Type B pancreatic cell (in vitro differentiated cells): ENCODE measurements at regions not wholly inside any gene's neighbourhood (a gene's known extent, or its start where the extent isn't known, plus 50 kb on each side); places are given as distances from the start of the nearest gene placed in this dataset.

Source experiments
- DNase-seq: peaks from one replicate; pipeline ENCODE4 v3.0.0; 2021; ENCODE audit warnings: mixed read lengths; ENCODE audit not compliant: unreplicated experiment; ENCODE audit errors: extremely low spot score
- H3K27ac Mint-ChIP-seq: 2 replicates; pipeline ENCODE4 v1.8.0; 2021; ENCODE audit warnings: mild to moderate bottlenecking, mixed read lengths
- H3K27me3 Mint-ChIP-seq: 2 replicates; pipeline ENCODE4 v1.8.0; 2021; ENCODE audit warnings: mixed read lengths
- H3K36me3 Mint-ChIP-seq: 2 replicates; pipeline ENCODE4 v1.8.0; 2021; ENCODE audit warnings: mixed read lengths
- H3K4me1 Mint-ChIP-seq: one replicate; pipeline ENCODE4 v1.8.0; 2021; ENCODE audit warnings: mixed read lengths; ENCODE audit not compliant: unreplicated experiment
- H3K4me3 Mint-ChIP-seq: 2 replicates; pipeline ENCODE4 v1.8.0; 2021; ENCODE audit warnings: mild to moderate bottlenecking, mixed read lengths
- H3K9me3 Mint-ChIP-seq: 2 replicates; pipeline ENCODE4 v1.8.0; 2021; ENCODE audit warnings: mixed read lengths
- CTCF ChIP-seq: fragments of 200-600 bp; sonication (generic); conservative IDR thresholded peaks from 2 replicates; pipeline ENCODE4 v1.5.0; 2021; ENCODE audit warnings: antibody characterized with exemption, mild to moderate bottlenecking

GRCh38 chr10:133035952-133036351 lies 51.8 kb upstream of the ADGRA1 start:
- no peak for TF ChIP-seq CTCF
- no peak for DNase-seq
- H3K9me3 Mint-ChIP-seq = no peaks in the 10 kb centered on the region
- peaks cover 30% of the 10 kb centered on the region for H3K27me3 Mint-ChIP-seq
- H3K4me3 Mint-ChIP-seq = no peak overlapping the region
- H3K27ac Mint-ChIP-seq = no peak overlapping the region
- H3K36me3 Mint-ChIP-seq = no peaks in the 10 kb centered on the region
- peaks cover 2% of the 10 kb centered on the region for H3K4me1 Mint-ChIP-seq

DNA sequence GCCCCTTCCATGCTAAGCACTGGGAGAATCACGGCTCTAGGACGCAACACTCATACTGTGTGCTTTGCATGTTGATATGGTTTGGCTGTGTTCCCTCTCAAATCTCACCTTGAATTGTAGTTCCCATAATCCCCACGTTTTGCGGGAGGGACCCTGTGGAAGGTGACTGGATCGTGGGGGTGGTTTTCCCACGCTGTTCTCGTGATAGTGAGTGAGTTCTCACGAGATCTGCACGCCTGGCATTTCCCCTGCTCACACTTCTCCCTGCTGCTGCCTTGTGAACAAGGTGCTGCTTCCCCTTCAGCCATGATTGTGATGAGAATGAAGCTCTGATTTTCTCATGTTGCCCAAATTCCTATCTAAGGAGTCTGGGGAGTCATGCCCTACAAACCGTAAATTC lies 53.0 kb upstream of the ADGRA1 start:
- no peak for TF ChIP-seq CTCF
- peaks cover 36% of the 10 kb centered on the region for H3K27me3 Mint-ChIP-seq

GRCh38 chr10:133034092-133034491 lies 53.6 kb upstream of the ADGRA1 start:
- Mint-ChIP-seq H3K4me1 (peaks cover 6% of the 10 kb centered on the region), H3K27me3 (peaks cover 36% of the 10 kb centered on the region), H3K4me3 (no peak overlapping the region), H3K27ac (no peak overlapping the region), H3K36me3 (no peaks in the 10 kb centered on the region), H3K9me3 (no peaks in the 10 kb centered on the region)
- DNase-seq = no peak
- TF ChIP-seq CTCF = no peak

More for the DNA sequence above, 53.0 kb upstream of the ADGRA1 start:
- no peaks in the 10 kb centered on the region for H3K36me3 Mint-ChIP-seq
- peaks cover 6% of the 10 kb centered on the region for H3K4me1 Mint-ChIP-seq
- no peak overlapping the region for H3K4me3 Mint-ChIP-seq
- H3K9me3 Mint-ChIP-seq = no peaks in the 10 kb centered on the region
- DNase-seq = no peak
- H3K27ac Mint-ChIP-seq = no peak overlapping the region

DNA sequence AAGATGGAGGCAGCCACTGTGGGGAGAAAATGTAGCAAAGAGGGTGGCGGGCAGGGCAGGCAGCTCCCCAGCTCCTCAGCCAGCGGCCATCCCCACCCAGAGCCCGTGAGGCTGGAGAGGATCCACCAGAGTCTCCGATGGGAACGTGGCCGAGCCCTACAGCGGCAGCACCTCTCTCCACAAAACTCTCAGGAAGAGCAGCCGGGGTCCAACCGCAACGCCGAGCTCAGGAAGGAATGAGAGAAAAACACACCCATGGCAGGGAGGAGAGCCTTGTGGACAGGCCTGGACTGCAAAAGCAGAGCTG lies 54.0 kb upstream of the ADGRA1 start:
- no peaks in the 10 kb centered on the region for H3K9me3 Mint-ChIP-seq
- H3K4me3 Mint-ChIP-seq = no peak overlapping the region
- H3K36me3 Mint-ChIP-seq = no peaks in the 10 kb centered on the region
- no peak overlapping the region for H3K27ac Mint-ChIP-seq
- H3K4me1 Mint-ChIP-seq = peaks cover 6% of the 10 kb centered on the region
- DNase-seq = no peak
- TF ChIP-seq CTCF = no peak
- H3K27me3 Mint-ChIP-seq = peaks cover 36% of the 10 kb centered on the region

DNA sequence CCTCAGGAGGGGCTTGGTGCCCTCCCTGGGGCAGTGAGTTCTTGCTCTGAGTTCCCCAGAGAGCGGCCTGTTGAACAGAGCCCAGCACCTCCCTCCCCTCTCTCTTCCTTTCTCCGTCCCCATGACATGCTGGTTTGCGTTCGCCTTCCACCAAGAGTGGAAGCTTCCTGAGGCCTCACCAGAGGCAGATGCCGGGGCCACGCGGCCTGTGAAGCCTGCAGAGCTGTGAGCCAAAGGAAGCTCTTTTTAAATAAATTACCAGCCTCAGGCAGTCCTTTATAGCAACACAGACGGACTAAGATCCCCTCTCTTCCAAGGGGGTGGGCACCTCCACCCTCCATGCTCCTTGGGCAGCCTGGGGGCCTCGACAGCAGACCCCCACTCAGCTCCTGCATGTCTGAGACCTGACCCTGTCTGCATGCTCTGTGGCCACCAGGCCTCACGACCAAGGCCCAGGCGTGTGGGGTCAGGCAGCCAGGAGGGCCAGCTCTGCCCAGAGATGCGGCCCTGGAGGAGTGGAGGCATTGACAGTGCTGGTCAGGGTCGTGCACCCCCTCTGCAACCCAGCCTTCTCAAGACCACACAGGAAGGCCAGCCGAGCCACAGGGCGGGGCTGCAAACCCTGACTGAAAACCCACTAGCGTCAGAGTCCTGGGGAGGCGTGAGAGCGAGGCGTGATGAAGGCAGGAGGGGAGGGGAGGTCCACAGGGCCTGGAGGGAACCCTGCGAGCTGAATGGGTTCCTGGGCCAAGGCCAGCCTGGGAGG lies 54.6 kb upstream of the ADGRA1 start:
- peaks cover 34% of the 10 kb centered on the region for H3K27me3 Mint-ChIP-seq
- no peaks in the 10 kb centered on the region for H3K36me3 Mint-ChIP-seq
- no peak overlapping the region for H3K4me3 Mint-ChIP-seq
- H3K4me1 Mint-ChIP-seq = peaks cover 6% of the 10 kb centered on the region
- DNase-seq = no peak
- no peak overlapping the region for H3K27ac Mint-ChIP-seq
- TF ChIP-seq CTCF = no peak
- no peaks in the 10 kb centered on the region for H3K9me3 Mint-ChIP-seq
